ENCODE measurements at regions not wholly inside any gene's neighbourhood (a gene's known extent, or its start where the extent isn't known, plus 50 kb on each side); places are given as distances from the start of the nearest gene placed in this dataset.

DNA sequence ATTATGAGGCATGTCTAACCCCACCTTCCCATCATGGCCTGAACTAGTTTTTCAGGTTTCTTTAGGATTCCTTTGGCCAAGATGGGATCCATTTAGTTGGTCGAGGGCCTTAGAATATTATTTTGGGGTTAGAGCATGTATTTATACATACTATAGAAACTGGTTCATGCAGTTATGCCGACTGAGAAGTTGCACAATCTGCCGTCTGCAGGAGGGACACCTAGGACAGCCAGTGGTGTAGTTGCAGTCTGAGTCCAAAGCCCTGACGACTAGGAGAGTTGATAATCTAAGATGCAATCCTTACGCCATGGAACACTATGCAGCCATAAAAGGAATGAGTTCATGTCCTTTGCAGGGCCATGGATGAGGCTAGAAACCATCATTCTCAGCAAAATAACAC lies 424.0 kb downstream of the SHISA9 start:
- TF ChIP-seq, protein P1, sequence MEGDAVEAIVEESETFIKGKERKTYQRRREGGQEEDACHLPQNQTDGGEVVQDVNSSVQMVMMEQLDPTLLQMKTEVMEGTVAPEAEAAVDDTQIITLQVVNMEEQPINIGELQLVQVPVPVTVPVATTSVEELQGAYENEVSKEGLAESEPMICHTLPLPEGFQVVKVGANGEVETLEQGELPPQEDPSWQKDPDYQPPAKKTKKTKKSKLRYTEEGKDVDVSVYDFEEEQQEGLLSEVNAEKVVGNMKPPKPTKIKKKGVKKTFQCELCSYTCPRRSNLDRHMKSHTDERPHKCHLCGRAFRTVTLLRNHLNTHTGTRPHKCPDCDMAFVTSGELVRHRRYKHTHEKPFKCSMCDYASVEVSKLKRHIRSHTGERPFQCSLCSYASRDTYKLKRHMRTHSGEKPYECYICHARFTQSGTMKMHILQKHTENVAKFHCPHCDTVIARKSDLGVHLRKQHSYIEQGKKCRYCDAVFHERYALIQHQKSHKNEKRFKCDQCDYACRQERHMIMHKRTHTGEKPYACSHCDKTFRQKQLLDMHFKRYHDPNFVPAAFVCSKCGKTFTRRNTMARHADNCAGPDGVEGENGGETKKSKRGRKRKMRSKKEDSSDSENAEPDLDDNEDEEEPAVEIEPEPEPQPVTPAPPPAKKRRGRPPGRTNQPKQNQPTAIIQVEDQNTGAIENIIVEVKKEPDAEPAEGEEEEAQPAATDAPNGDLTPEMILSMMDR (IDR thresholded peaks at IDR 0.05): no peak
- TF ChIP-seq POLR2A (IDR thresholded peaks at IDR 0.05): no peak
